Spleen (tissue), 11 donors: ENCODE measurements at regions not wholly inside any gene's neighbourhood (a gene's known extent, or its start where the extent isn't known, plus 50 kb on each side); places are given as distances from the start of the nearest gene placed in this dataset.
"Not testable (repeated sequence)": the region's sequence is repeated elsewhere in the genome, so short reads cannot be mapped to it uniquely, and the experiment has no call there.

Experiments used
- DNase-seq: peaks from one replicate; pipeline ENCODE4 v3.0.0-alpha.2; 2020
- H3K27ac ChIP-seq, 8 donors: fragments of 200-600 bp; sonication (generic) in 7 of 8; 1 replicate in 4 of 8; 2 replicates in 4 of 8; pipeline versions ENCODE4 v1.5.0 to v1.8.0; 2016 to 2021; ENCODE audit warnings: inconsistent platforms in 4 of 8, mild to moderate bottlenecking in 4 of 8, moderate library complexity in 1 of 8
- H3K27me3 ChIP-seq, 7 donors: fragments of 200-600 bp; sonication (generic) in 6 of 7; replicated peaks in 1 of 7; 1 replicate in 4 of 7; 2 replicates in 3 of 7; pipeline versions ENCODE4 v1.5.0 to v1.8.0; 2016 to 2021; ENCODE audit warnings: inconsistent platforms in 3 of 7, mild to moderate bottlenecking in 1 of 7
- H3K36me3 ChIP-seq, 6 donors: fragments of 200-600 bp; sonication (generic) in 5 of 6; 1 replicate in 4 of 6; 2 replicates in 2 of 6; pipeline versions ENCODE4 v1.5.0 to v1.8.0; 2016 to 2021; ENCODE audit warnings: inconsistent platforms in 2 of 6
- H3K4me1 ChIP-seq, 6 donors: fragments of 200-600 bp; sonication (generic) in 5 of 6; 1 replicate in 3 of 6; 2 replicates in 3 of 6; pipeline versions ENCODE4 v1.5.0 to v1.8.0; 2016 to 2021; ENCODE audit warnings: inconsistent platforms in 3 of 6
- H3K4me3 ChIP-seq, 8 donors: fragments of 200-600 bp; sonication (generic) in 7 of 8; 1 replicate in 4 of 8; 2 replicates in 4 of 8; pipeline versions ENCODE4 v1.5.0 to v1.8.0; 2016 to 2021; ENCODE audit warnings: inconsistent platforms in 4 of 8, mild to moderate bottlenecking in 4 of 8, moderate library complexity in 2 of 8
- H3K9me3 ChIP-seq, 8 donors: fragments of 200-600 bp; sonication (generic) in 7 of 8; 1 replicate in 4 of 8; 2 replicates in 4 of 8; pipeline versions ENCODE4 v1.5.0 to v1.8.0; 2016 to 2021; ENCODE audit warnings: inconsistent platforms in 4 of 8
- CTCF ChIP-seq, 11 experiments: fragments of 200-600 bp in 7 of 11; fragments of 450-650 bp in 4 of 11; sonication (generic) in 4 of 11; IDR thresholded peaks in 8 of 11; conservative IDR thresholded peaks in 3 of 11; 1 replicate in 7 of 11; 2 replicates in 4 of 11; pipeline versions ENCODE4 v1.4.0 to v1.8.0; 2016 to 2021; ENCODE audit warnings: antibody characterized with exemption in 11 of 11, inconsistent platforms in 4 of 11, mild to moderate bottlenecking in 1 of 11
- POLR2A ChIP-seq, 3 donors: fragments of 450-650 bp; IDR thresholded peaks; one replicate each; pipeline ENCODE4 v1.5.1; 2017; ENCODE audit warnings: antibody characterized with exemption in 3 of 3, mild to moderate bottlenecking in 1 of 3
- POLR2AphosphoS5 ChIP-seq, 3 donors: sonication (generic); formaldehyde crosslinking; IDR thresholded peaks; one replicate each; pipeline ENCODE4 v1.5.1; 2017; ENCODE audit warnings: antibody characterized with exemption in 3 of 3
- WGBS, 5 donors: extraction: QIAGEN DNeasy Blood & Tissue Kit in 3 of 5; methylation state at CpG; one replicate each; pipeline versions ENCODE4 v1.1.5 to v1.1.7; 2013 to 2018; 5-methylcytosine and 5-hydroxymethylcytosine counted together
- intact Hi-C: fragments of 100-400 bp; cut with DNase I; formaldehyde crosslinking; loops from one replicate; pipeline ENCODE4 v1.15.0; 2023; ENCODE audit warnings: low total_unique reads
- donor health status: healthy with polysubstance abuse.
- donor health status: DM: no; HTN: no; CAD: no; lungs with moderate emphysema.
- donor health status: DM: no; HTN: no; CAD: no.
- donor health status: Bipolar disorder and iron deficiency.
- donor health status: healthy.
- donor health status: DM: no; HTN: no; CAD: no.
- donor health status: DM: yes; HTN: yes; CAD: no.

- no peak overlapping the region for H3K4me3 ChIP-seq
- no peak for DNase-seq
- no peak overlapping the region for H3K27ac ChIP-seq
- H3K9me3 ChIP-seq: peaks cover 0 to 20% (median 6%) of the 10 kb centered on the region in 8 donors
- H3K4me1 ChIP-seq: no peaks in the 10 kb centered on the region
- WGBS, 5 donors: 84 to 93% (median 90%) methylated on average over 3 of the region's 3 CpGs
- TF ChIP-seq POLR2AphosphoS5 (IDR thresholded peaks at IDR 0.05) (no peak), POLR2A (IDR thresholded peaks at IDR 0.05) (no peak), CTCF (IDR thresholded peaks at IDR 0.05 in 8 of 11, conservative IDR thresholded peaks at IDR 0.05 in 3 of 11) (no peak)
- H3K36me3 ChIP-seq: no peaks in the 10 kb centered on the region
- no peaks in the 10 kb centered on the region for H3K27me3 ChIP-seq
- intact Hi-C loops: no loop called here
These were observed 216.9 kb upstream of the PLPPR1 start for GRCh38 chr9:100811643-100812042.

- H3K27me3 ChIP-seq: no peaks in the 10 kb centered on the region
- H3K9me3 ChIP-seq: peaks cover 0 to 29% (median 6%) of the 10 kb centered on the region in 8 donors
- no peaks in the 10 kb centered on the region for H3K4me1 ChIP-seq
- intact Hi-C loops: no loop called here
- no peak overlapping the region for H3K27ac ChIP-seq
- 69 to 77% (median 72%) methylated on average over 2 of the region's 2 CpGs for WGBS, 5 donors
- DNase-seq: no peak
- no peaks in the 10 kb centered on the region for H3K36me3 ChIP-seq
- TF ChIP-seq CTCF (IDR thresholded peaks at IDR 0.05 in 8 of 11, conservative IDR thresholded peaks at IDR 0.05 in 3 of 11) (no peak), POLR2A (IDR thresholded peaks at IDR 0.05) (no peak), POLR2AphosphoS5 (IDR thresholded peaks at IDR 0.05) (no peak)
- H3K4me3 ChIP-seq: no peak overlapping the region
These were observed 214.7 kb upstream of the PLPPR1 start for GRCh38 chr9:100813871-100814270.

GRCh38 chr9:100819980-100820379, 208.5 kb upstream of the PLPPR1 start:
- peaks cover 0 to 12% (median 0%) of the 10 kb centered on the region in 8 donors for H3K9me3 ChIP-seq
- H3K36me3 ChIP-seq: no peaks in the 10 kb centered on the region
- H3K27ac ChIP-seq: no peak overlapping the region
- WGBS, 5 donors: 71 to 84% (median 79%) methylated on average over 2 of the region's 2 CpGs
- TF ChIP-seq POLR2A (IDR thresholded peaks at IDR 0.05): no peak
- no peak for TF ChIP-seq CTCF (IDR thresholded peaks at IDR 0.05 in 8 of 11, conservative IDR thresholded peaks at IDR 0.05 in 3 of 11)
- no peak for TF ChIP-seq POLR2AphosphoS5 (IDR thresholded peaks at IDR 0.05)
- H3K4me3 ChIP-seq: no peak overlapping the region
- no peak for DNase-seq
- intact Hi-C loops: no loop called here
- H3K4me1 ChIP-seq: no peaks in the 10 kb centered on the region
- no peaks in the 10 kb centered on the region for H3K27me3 ChIP-seq

- peaks cover 0 to 15% (median 0%) of the 10 kb centered on the region in 7 donors for H3K27me3 ChIP-seq
- intact Hi-C loops, H3K36me3 ChIP-seq, H3K27ac ChIP-seq, H3K9me3 ChIP-seq, H3K4me3 ChIP-seq, H3K4me1 ChIP-seq, DNase-seq: not testable (repeated sequence)
- 91 to 97% (median 92%) methylated on average over 8 of the region's 8 CpGs for WGBS, 5 donors
These were observed 195.5 kb upstream of the PLPPR1 start for GRCh38 chr9:100833035-100833434.

- WGBS, 5 donors: 45 to 57% (median 45%) methylated on average over 2 of the region's 2 CpGs
- Histone ChIP-seq H3K27ac (no peak overlapping the region), H3K4me3 (no peak overlapping the region), H3K9me3 (no peaks in the 10 kb centered on the region), H3K4me1 (no peaks in the 10 kb centered on the region), H3K36me3 (no peaks in the 10 kb centered on the region), H3K27me3 (no peaks in the 10 kb centered on the region)
- intact Hi-C loops: no loop called here
- TF ChIP-seq CTCF (IDR thresholded peaks at IDR 0.05 in 8 of 11, conservative IDR thresholded peaks at IDR 0.05 in 3 of 11): no peak
- TF ChIP-seq POLR2AphosphoS5 (IDR thresholded peaks at IDR 0.05): no peak
- no peak for TF ChIP-seq POLR2A (IDR thresholded peaks at IDR 0.05)
- no peak for DNase-seq
These were observed 189.7 kb upstream of the PLPPR1 start for GRCh38 chr9:100838857-100839256.
